ENCODE measurements at regions not wholly inside any gene's neighbourhood (a gene's known extent, or its start where the extent isn't known, plus 50 kb on each side); places are given as distances from the start of the nearest gene placed in this dataset.

DNA sequence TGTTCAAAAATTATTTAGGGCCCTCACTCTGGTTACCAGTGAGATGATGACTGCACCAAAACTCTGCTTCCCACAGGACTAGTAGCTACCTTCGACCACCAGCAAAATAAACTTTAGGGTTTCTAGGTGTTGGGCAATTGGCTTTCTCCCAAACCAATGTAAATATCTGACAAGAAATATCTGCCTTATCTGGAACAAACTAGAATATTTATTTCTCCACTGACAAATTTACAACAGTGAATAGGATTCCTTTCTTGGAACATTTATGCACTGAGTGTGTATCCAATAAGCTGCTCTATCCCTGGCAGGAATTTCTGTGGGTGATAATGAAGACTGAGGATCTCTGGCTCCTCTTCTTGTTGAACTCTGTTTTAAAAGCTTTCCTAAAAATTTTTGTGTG lies 148.6 kb downstream of the SLC6A15 start:
- Histone ChIP-seq H3K36me3 (ENCODE audit: low read depth) (no peaks in the 10 kb centered on the region), H3K4me1 (ENCODE audit: low read depth) (no peaks in the 10 kb centered on the region), H3K9me3 (no peaks in the 10 kb centered on the region), H3K4me3 (no peak overlapping the region)
- intact Hi-C loops (cut with DNase I, micrococcal nuclease), result no loop called here
- TF ChIP-seq, protein P1, sequence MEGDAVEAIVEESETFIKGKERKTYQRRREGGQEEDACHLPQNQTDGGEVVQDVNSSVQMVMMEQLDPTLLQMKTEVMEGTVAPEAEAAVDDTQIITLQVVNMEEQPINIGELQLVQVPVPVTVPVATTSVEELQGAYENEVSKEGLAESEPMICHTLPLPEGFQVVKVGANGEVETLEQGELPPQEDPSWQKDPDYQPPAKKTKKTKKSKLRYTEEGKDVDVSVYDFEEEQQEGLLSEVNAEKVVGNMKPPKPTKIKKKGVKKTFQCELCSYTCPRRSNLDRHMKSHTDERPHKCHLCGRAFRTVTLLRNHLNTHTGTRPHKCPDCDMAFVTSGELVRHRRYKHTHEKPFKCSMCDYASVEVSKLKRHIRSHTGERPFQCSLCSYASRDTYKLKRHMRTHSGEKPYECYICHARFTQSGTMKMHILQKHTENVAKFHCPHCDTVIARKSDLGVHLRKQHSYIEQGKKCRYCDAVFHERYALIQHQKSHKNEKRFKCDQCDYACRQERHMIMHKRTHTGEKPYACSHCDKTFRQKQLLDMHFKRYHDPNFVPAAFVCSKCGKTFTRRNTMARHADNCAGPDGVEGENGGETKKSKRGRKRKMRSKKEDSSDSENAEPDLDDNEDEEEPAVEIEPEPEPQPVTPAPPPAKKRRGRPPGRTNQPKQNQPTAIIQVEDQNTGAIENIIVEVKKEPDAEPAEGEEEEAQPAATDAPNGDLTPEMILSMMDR (IDR thresholded peaks at IDR 0.05), result no peak
- ATAC-seq (no peak), DNase-seq (no peak)

DNA sequence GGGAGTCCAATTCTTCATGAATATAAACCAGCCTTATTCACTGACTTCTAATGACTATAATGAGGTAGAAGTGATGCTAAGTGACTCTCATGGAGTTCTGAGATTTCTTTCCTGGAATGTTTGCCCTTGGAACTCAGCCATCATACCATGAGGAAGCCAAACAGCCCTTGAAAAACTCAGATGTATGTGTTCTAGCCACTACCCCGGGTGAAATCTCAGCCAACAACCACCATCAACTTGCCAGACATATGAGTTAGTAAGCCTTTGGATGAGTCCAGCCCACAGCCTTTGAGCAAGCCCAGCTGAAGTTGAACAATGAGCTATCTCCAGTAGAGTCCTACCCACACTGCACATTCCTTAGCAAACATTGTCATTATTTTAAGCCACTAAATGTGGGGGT lies 149.5 kb downstream of the SLC6A15 start:
- DNase-seq (no peak), ATAC-seq (no peak)
- Histone ChIP-seq H3K9me3 (no peaks in the 10 kb centered on the region), H3K36me3 (ENCODE audit: low read depth) (no peaks in the 10 kb centered on the region), H3K4me3 (no peak overlapping the region), H3K4me1 (ENCODE audit: low read depth) (no peaks in the 10 kb centered on the region)
- TF ChIP-seq, protein P1 (IDR thresholded peaks at IDR 0.05), result no peak
- intact Hi-C loops (cut with DNase I, micrococcal nuclease), result no loop called here

DNA sequence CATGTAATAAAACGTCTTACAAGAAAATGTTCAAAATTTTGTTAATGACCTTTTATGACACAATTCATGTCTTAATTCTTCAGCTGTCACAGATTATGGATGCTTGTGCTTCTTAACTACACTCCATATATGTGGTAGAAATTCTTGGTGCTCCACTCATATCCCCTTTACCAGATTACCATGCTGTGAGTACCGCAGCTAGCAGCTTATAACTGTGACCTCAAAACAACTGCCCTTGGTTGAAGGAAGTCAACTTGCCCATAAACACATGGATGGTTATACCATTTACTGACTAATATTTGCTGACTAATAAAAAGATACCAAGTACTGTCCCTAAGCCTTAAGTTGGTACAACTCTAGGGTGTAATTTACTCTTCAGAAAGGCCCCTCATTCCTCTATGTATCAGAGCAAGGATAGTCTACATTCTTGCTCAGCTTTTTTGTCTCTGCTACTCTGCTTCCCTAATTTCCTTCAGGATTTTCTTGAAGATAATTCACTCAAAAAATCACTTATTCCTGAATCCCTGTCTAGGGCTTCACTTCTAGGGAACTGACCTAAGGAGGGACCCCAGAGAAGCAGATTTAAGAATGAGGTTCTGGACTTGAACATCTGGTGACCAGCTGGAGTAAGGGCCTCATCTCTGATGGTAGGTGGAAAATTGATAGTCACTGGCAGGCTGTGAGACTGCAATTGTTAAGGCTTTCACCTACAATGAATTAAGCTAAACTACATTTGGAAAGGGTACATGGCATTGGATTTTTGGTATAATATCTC lies 152.3 kb downstream of the SLC6A15 start:
- DNase-seq, result no peak
- Histone ChIP-seq H3K4me1 (ENCODE audit: low read depth) (no peaks in the 10 kb centered on the region), H3K4me3 (no peak overlapping the region), H3K9me3 (no peaks in the 10 kb centered on the region), H3K36me3 (ENCODE audit: low read depth) (no peaks in the 10 kb centered on the region)
- no peak for ATAC-seq
- TF ChIP-seq, protein P1 (IDR thresholded peaks at IDR 0.05), result no peak
- intact Hi-C loops (cut with DNase I, micrococcal nuclease), result no loop called here

DNA sequence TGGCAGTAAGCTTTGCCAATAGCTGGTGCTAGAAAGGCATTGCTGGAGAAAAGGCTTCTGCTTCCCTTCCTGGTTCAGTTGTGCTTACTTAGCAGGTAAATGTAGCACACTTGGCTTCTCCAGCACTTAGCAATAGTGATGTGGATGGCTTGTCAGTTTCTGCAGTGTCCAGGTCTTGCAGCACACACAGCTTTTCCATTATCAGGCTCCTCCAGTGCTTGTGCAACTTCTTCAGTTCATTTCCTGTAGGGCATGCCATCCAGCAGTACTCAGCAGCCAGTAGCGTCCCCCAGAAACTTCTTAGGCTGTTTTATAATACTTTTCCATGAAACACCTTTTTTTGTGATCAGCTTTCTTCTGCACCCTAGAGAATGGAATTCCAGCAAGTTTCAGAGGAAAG lies 154.6 kb downstream of the SLC6A15 start:
- DNase-seq (no peak), ATAC-seq (no peak)
- Histone ChIP-seq H3K4me1 (ENCODE audit: low read depth) (no peaks in the 10 kb centered on the region), H3K9me3 (no peaks in the 10 kb centered on the region), H3K4me3 (no peak overlapping the region), H3K36me3 (ENCODE audit: low read depth) (no peaks in the 10 kb centered on the region)
- TF ChIP-seq, protein P1 (IDR thresholded peaks at IDR 0.05), result no peak
- intact Hi-C loops (cut with DNase I, micrococcal nuclease), result no loop called here

DNA sequence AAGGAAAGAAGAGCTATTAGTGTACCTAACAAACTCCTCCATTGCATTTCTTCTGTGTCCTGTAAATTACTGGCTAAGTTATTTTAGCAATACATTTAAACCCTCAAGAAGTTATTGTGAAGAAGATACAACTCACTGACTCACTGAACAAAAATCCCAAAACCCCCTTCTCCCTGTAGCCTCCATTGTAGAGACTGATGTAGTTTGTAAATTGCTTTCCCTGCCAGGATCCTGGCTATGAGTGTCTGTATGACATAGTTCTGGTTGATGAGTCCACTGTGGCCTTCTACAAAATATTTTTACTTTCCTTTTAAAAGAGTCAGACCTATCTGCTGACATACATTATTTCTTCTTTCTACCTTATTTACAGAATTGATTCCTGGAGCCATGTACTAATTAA lies 155.6 kb downstream of the SLC6A15 start:
- intact Hi-C loops (cut with DNase I, micrococcal nuclease), result no loop called here
- no peak for ATAC-seq
- Histone ChIP-seq H3K4me1 (ENCODE audit: low read depth) (no peaks in the 10 kb centered on the region), H3K9me3 (no peaks in the 10 kb centered on the region), H3K4me3 (no peak overlapping the region), H3K36me3 (ENCODE audit: low read depth) (no peaks in the 10 kb centered on the region)
- TF ChIP-seq, protein P1 (IDR thresholded peaks at IDR 0.05), result no peak
- no peak for DNase-seq

DNA sequence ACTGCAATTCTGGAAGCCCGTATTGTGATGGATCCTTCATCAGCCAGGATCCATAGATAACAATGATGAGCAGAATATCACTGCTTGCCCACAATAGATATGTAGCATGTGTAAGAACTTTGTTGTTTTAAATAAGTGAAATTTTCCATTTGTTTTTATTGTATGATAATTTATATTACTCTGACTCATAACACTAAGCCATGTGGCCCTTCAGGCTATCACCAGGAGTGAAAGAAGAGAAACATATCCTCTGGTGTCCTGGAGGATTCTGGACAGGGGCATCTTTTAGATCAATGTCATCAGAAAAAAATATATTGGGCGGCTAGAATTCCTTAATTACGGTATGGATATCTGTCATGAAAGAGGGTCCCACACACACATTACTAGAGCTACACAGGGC lies 167.5 kb downstream of the SLC6A15 start:
- ATAC-seq, result no peak
- intact Hi-C loops (cut with DNase I, micrococcal nuclease), result no loop called here
- DNase-seq, result no peak
- Histone ChIP-seq H3K36me3 (ENCODE audit: low read depth) (no peaks in the 10 kb centered on the region), H3K9me3 (no peaks in the 10 kb centered on the region), H3K4me3 (no peak overlapping the region), H3K4me1 (ENCODE audit: low read depth) (no peaks in the 10 kb centered on the region)
- TF ChIP-seq, protein P1 (IDR thresholded peaks at IDR 0.05), result no peak

All from mucosa of descending colon (tissue), 3 donors.